DND-41 (cell line): ENCODE measurements at regions not wholly inside any gene's neighbourhood (a gene's known extent, or its start where the extent isn't known, plus 50 kb on each side); places are given as distances from the start of the nearest gene placed in this dataset.

Experiments
- CTCF ChIP-seq: IDR thresholded peaks from 2 replicates; pipeline ENCODE4 v1.5.1; 2012; ENCODE audit warnings: borderline replicate concordance, low read length, moderate library complexity, mild to moderate bottlenecking; ENCODE audit not compliant: poor library complexity, severe bottlenecking; ENCODE audit errors: extremely low read depth
- EZH2 ChIP-seq: IDR thresholded peaks from 3 replicates; pipeline ENCODE4 v1.6.1; 2012; ENCODE audit warnings: borderline replicate concordance, low read depth, mild to moderate bottlenecking, moderate library complexity, low read length, inconsistent platforms; ENCODE audit not compliant: severe bottlenecking

DNA sequence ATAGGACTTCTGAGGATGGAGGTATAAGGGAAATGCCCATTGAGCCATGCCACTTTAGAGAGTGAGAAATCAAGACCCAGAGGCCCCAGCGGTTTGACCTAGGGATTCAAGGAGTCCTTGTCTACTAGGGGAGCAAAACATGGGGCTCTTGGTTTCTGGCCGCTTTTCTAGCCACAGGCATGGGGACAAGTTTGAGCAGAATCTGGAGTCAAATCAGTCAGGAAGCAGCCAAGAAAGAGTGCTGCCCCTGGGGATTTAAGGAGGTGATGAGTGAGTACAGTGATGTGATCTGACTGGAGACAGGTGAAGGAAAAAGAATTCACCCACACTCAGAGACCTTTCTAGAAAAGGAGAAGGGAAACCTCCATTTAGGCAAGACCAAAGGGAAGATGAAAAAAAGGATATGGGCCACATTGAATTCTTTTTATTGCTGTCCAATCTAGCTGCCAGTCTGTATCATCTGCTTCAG is 244.0 kb upstream of the TBC1D5 start:
- no peak for TF ChIP-seq CTCF
- no peak for TF ChIP-seq EZH2
